H9 (cell line): ENCODE measurements at regions not wholly inside any gene's neighbourhood (a gene's known extent, or its start where the extent isn't known, plus 50 kb on each side); places are given as distances from the start of the nearest gene placed in this dataset.

Source experiments
- DNase-seq: peaks from one replicate; pipeline ENCODE4 v3.0.0-alpha.2; 2017
- H2AFZ ChIP-seq: one replicate; pipeline ENCODE4 v1.6.1; 2013; ENCODE audit warnings: mild to moderate bottlenecking, low read length, control low read depth, moderate library complexity
- H2AK5ac ChIP-seq: 2 replicates; pipeline ENCODE4 v1.6.1; 2013; ENCODE audit warnings: low read length, control low read depth, mixed read lengths; ENCODE audit not compliant: insufficient read length
- H2BK120ac ChIP-seq: one replicate; pipeline ENCODE4 v1.6.1; 2013; ENCODE audit warnings: low read depth, mild to moderate bottlenecking, low read length, control low read depth, inconsistent platforms; ENCODE audit not compliant: poor library complexity, severe bottlenecking
- H2BK12ac ChIP-seq: 2 replicates; pipeline ENCODE4 v1.6.1; 2013; ENCODE audit warnings: low read length, control low read depth, mixed read lengths, low read depth; ENCODE audit not compliant: insufficient read length
- H2BK15ac ChIP-seq: 2 replicates; pipeline ENCODE4 v1.6.1; 2013; ENCODE audit warnings: low read depth, low read length, control low read depth
- H2BK20ac ChIP-seq: one replicate; pipeline ENCODE4 v1.6.1; 2013; ENCODE audit warnings: low read depth, mild to moderate bottlenecking, low read length, control low read depth, inconsistent platforms; ENCODE audit not compliant: poor library complexity, severe bottlenecking
- H2BK5ac ChIP-seq: 2 replicates; pipeline ENCODE4 v1.6.1; 2013; ENCODE audit warnings: low read length, control low read depth, mixed read lengths; ENCODE audit not compliant: insufficient read length
- H3K14ac ChIP-seq: 2 replicates; pipeline ENCODE4 v1.6.1; 2013; ENCODE audit warnings: low read length, control low read depth; ENCODE audit not compliant: insufficient read depth
- H3K18ac ChIP-seq: 2 replicates; pipeline ENCODE4 v1.6.1; 2013; ENCODE audit warnings: low read depth, mild to moderate bottlenecking, mixed read lengths, low read length, control low read depth; ENCODE audit not compliant: insufficient read length
- H3K23ac ChIP-seq: 2 replicates; pipeline ENCODE4 v1.6.1; 2013; ENCODE audit warnings: low read length, control low read depth, mixed read lengths, low read depth; ENCODE audit not compliant: insufficient read length
- H3K23me2 ChIP-seq: 2 replicates; pipeline ENCODE4 v1.6.1; 2013; ENCODE audit warnings: low read depth, mild to moderate bottlenecking, mixed read lengths, low read length, control low read depth; ENCODE audit not compliant: insufficient read length, poor library complexity, severe bottlenecking
- H3K27ac ChIP-seq: 2 replicates; pipeline ENCODE4 v1.5.1; 2013; ENCODE audit warnings: low read length, control low read depth, mixed read lengths, low read depth; ENCODE audit not compliant: insufficient read length
- H3K27me3 ChIP-seq: 2 replicates; pipeline ENCODE4 v1.6.1; 2013; ENCODE audit warnings: low read length, control low read depth, inconsistent platforms; ENCODE audit not compliant: insufficient read depth
- H3K4ac ChIP-seq: 2 replicates; pipeline ENCODE4 v1.6.1; 2013; ENCODE audit warnings: low read depth, mild to moderate bottlenecking, control low read depth, inconsistent platforms, low read length, moderate library complexity
- H3K4me1 ChIP-seq: 2 replicates; pipeline ENCODE4 v1.6.1; 2013; ENCODE audit warnings: low read length, control low read depth, inconsistent platforms; ENCODE audit not compliant: insufficient read depth
- H3K4me2 ChIP-seq: 2 replicates; pipeline ENCODE4 v1.6.1; 2013; ENCODE audit warnings: low read length, control low read depth, mixed read lengths; ENCODE audit not compliant: insufficient read length, insufficient read depth
- H3K56ac ChIP-seq: 2 replicates; pipeline ENCODE4 v1.6.1; 2013; ENCODE audit warnings: low read depth, mild to moderate bottlenecking, mixed read lengths, low read length, control low read depth; ENCODE audit not compliant: insufficient read length
- H3K79me1 ChIP-seq: 2 replicates; pipeline ENCODE4 v1.6.1; 2013; ENCODE audit warnings: low read depth, mild to moderate bottlenecking, moderate library complexity, low read length, control low read depth, inconsistent platforms; ENCODE audit not compliant: insufficient read depth, poor library complexity, severe bottlenecking
- H3K79me2 ChIP-seq: 2 replicates; pipeline ENCODE4 v1.6.1; 2013; ENCODE audit warnings: low read length, control low read depth, inconsistent platforms; ENCODE audit not compliant: insufficient read depth
- H3K9ac ChIP-seq: 2 replicates; pipeline ENCODE4 v1.6.1; 2013; ENCODE audit warnings: low read length, control low read depth, mixed read lengths; ENCODE audit not compliant: insufficient read length; ENCODE audit errors: extremely low read depth
- H3K9me3 ChIP-seq: one replicate; pipeline ENCODE4 v1.6.1; 2013; ENCODE audit warnings: low read depth, low read length, inconsistent platforms; ENCODE audit not compliant: control insufficient read depth
- H3T11ph ChIP-seq: one replicate; pipeline ENCODE4 v1.6.1; 2013; ENCODE audit warnings: mild to moderate bottlenecking, low read length, control low read depth, inconsistent platforms
- H4K20me1 ChIP-seq: one replicate; pipeline ENCODE4 v1.6.1; 2013; ENCODE audit not compliant: control insufficient read depth, insufficient read length, insufficient read depth
- H4K5ac ChIP-seq: 2 replicates; pipeline ENCODE4 v1.6.1; 2013; ENCODE audit warnings: low read depth, mild to moderate bottlenecking, mixed read lengths, low read length, control low read depth; ENCODE audit not compliant: insufficient read length
- H4K8ac ChIP-seq: replicated peaks from 2 replicates; pipeline ENCODE4 v1.6.1; 2013; ENCODE audit warnings: low read length, control low read depth, mixed read lengths, low read depth; ENCODE audit not compliant: insufficient read length
- H4K91ac ChIP-seq: 2 replicates; pipeline ENCODE4 v1.6.1; 2013; ENCODE audit warnings: low read depth, mild to moderate bottlenecking, moderate library complexity, mixed read lengths, low read length, control low read depth; ENCODE audit not compliant: insufficient read length
- H3K27ac Mint-ChIP-seq, 3 experiments: 2 replicates in 2 of 3; 3 replicates in 1 of 3; pipeline ENCODE4 v1.8.0; 2020 to 2021; ENCODE audit warnings: mixed read lengths in 3 of 3, mild to moderate bottlenecking in 1 of 3, moderate library complexity in 1 of 3
- H3K27me3 Mint-ChIP-seq: 2 replicates; pipeline ENCODE4 v1.8.0; 2021; ENCODE audit warnings: low read depth, mild to moderate bottlenecking, moderate library complexity, mixed read lengths
- H3K36me3 Mint-ChIP-seq, 3 experiments: 2 replicates in 2 of 3; 3 replicates in 1 of 3; pipeline ENCODE4 v1.8.0; 2020 to 2021; ENCODE audit warnings: low read depth in 3 of 3, mixed read lengths in 3 of 3; ENCODE audit not compliant: insufficient read depth in 1 of 3
- H3K4me1 Mint-ChIP-seq, 2 experiments: 2 replicates each; pipeline ENCODE4 v1.8.0; 2020; ENCODE audit warnings: mixed read lengths in 2 of 2
- H3K4me3 Mint-ChIP-seq, 2 experiments: 2 replicates in 1 of 2; 3 replicates in 1 of 2; pipeline ENCODE4 v1.8.0; 2020 to 2021; ENCODE audit warnings: mild to moderate bottlenecking in 2 of 2, mixed read lengths in 2 of 2, moderate library complexity in 1 of 2
- H3K9me3 Mint-ChIP-seq, 2 experiments: 2 replicates in 1 of 2; 3 replicates in 1 of 2; pipeline ENCODE4 v1.8.0; 2020; ENCODE audit warnings: mild to moderate bottlenecking in 2 of 2, mixed read lengths in 2 of 2, moderate library complexity in 1 of 2
- WGBS: extraction: QIAGEN DNeasy Blood & Tissue Kit; methylation state at CpG from one replicate; pipeline ENCODE4 v1.1.7; 2013; ENCODE audit warnings: missing lambda C conversion rate, low lambda C conversion rate, mixed read lengths; ENCODE audit not compliant: insufficient read length; ENCODE audit errors: extremely low coverage; 5-methylcytosine and 5-hydroxymethylcytosine counted together
- TF ChIP-seq, protein P1 (sequence below): fragments of 200-600 bp; sonication (generic); conservative IDR thresholded peaks from 3 replicates; pipeline ENCODE4 v1.8.0; 2021; ENCODE audit warnings: antibody characterized with exemption, mild to moderate bottlenecking

DNA sequence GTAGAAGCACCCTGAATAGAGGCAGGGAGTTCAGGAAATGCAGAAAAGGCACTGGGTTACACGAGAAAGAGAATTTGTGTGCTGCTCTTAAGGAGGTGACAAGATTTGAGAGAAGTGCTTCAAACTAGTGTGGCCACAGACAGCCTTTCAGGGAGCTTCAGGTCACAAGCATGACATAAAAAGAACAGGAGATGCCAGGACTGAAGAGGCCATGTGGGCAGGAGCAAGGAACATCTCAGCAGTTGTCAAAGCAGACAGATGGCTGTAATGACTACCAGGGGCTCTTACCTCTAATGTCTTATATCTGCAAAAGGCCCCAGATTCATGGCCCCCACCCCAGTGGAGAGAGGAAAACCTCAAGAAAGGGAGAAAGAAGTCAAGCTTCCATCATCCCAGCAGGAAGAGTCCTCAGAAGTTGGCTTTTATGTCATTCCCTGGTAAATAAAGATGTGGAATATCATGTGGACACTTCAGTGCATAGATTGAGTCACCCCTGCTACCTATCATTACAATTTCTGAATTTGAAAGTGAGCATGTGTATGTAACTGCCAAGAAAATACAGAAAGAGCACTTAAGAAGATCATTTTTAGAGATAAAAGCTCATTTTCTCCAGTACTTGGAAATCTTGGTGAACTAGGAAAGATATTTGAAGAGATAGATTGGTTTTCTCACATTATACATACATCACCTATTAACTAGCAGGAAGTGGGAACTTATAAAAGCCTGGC is 214.4 kb upstream of the RORB start:
- Histone ChIP-seq H3K79me1 (no peaks in the 10 kb centered on the region), H2AFZ (no peak overlapping the region), H3K4me1 (no peaks in the 10 kb centered on the region), H2BK5ac (no peak overlapping the region), H3K18ac (no peak overlapping the region), H4K20me1 (no peaks in the 10 kb centered on the region), H3K4me2 (no peak overlapping the region), H3K14ac (no peak overlapping the region), H4K5ac (no peak overlapping the region), H3K79me2 (no peaks in the 10 kb centered on the region), H3K9ac (no peak overlapping the region), H2BK12ac (no peak overlapping the region), H2BK20ac (no peak overlapping the region), H3T11ph (no peak overlapping the region), H3K23me2 (no peaks in the 10 kb centered on the region), H3K23ac (no peak overlapping the region), H3K9me3 (no peaks in the 10 kb centered on the region), H3K4ac (no peak overlapping the region), H2AK5ac (no peak overlapping the region), H3K56ac (no peak overlapping the region), H4K8ac (no peak overlapping the region), H3K27me3 (no peaks in the 10 kb centered on the region), H3K27ac (no peak overlapping the region), H4K91ac (no peak overlapping the region), H2BK15ac (no peak overlapping the region), H2BK120ac (no peak overlapping the region)
- H3K4me3 Mint-ChIP-seq = no peak overlapping the region
- no CpG with 5 or more reads among the region's 1 CpG for WGBS
- no peak overlapping the region; a peak in 1 of 7 replicates for H3K27ac Mint-ChIP-seq
- 0 out of 4 replicates have a peak, but pooled peaks cover 0 to 2% of the 10 kb centered on the region in 2 experiments for H3K4me1 Mint-ChIP-seq
- no peaks in the 10 kb centered on the region for H3K27me3 Mint-ChIP-seq
- no peaks in the 10 kb centered on the region; a peak in 1 of 7 replicates for H3K36me3 Mint-ChIP-seq
- no peak for DNase-seq
- no peaks in the 10 kb centered on the region for H3K9me3 Mint-ChIP-seq
- TF ChIP-seq, protein P1, sequence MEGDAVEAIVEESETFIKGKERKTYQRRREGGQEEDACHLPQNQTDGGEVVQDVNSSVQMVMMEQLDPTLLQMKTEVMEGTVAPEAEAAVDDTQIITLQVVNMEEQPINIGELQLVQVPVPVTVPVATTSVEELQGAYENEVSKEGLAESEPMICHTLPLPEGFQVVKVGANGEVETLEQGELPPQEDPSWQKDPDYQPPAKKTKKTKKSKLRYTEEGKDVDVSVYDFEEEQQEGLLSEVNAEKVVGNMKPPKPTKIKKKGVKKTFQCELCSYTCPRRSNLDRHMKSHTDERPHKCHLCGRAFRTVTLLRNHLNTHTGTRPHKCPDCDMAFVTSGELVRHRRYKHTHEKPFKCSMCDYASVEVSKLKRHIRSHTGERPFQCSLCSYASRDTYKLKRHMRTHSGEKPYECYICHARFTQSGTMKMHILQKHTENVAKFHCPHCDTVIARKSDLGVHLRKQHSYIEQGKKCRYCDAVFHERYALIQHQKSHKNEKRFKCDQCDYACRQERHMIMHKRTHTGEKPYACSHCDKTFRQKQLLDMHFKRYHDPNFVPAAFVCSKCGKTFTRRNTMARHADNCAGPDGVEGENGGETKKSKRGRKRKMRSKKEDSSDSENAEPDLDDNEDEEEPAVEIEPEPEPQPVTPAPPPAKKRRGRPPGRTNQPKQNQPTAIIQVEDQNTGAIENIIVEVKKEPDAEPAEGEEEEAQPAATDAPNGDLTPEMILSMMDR = no peak
